ENCODE measurements at regions not wholly inside any gene's neighbourhood (a gene's known extent, or its start where the extent isn't known, plus 50 kb on each side); places are given as distances from the start of the nearest gene placed in this dataset.

- Mint-ChIP-seq H3K27me3 (ENCODE audit: insufficient read depth) (peaks cover 3% of the 10 kb centered on the region), H3K36me3 (ENCODE audit: low read depth) (no peaks in the 10 kb centered on the region), H3K4me1 (peaks cover 19% of the 10 kb centered on the region), H3K4me3 (no peak overlapping the region), H3K9me3 (no peaks in the 10 kb centered on the region), H3K27ac (no peak overlapping the region)
- Histone ChIP-seq H3K4me1 (ENCODE audit: control insufficient read depth, insufficient read depth, low read length) (peaks cover 37% of the 10 kb centered on the region), H3K27ac (ENCODE audit: low read depth, low read length) (no peak overlapping the region), H3K27me3 (ENCODE audit: control insufficient read depth, insufficient read depth, low read length, poor library complexity, severe bottlenecking) (no peaks in the 10 kb centered on the region), H3K9me3 (ENCODE audit: control insufficient read depth, low read length) (peaks cover 16% of the 10 kb centered on the region), H3K36me3 (ENCODE audit: control insufficient read depth, insufficient read depth, low read length) (no peaks in the 10 kb centered on the region), H3K4me3 (ENCODE audit: low read length) (peak overlapping the region; percentile 47), H3K9ac (ENCODE audit: extremely low read depth, low read length, poor library complexity, severe bottlenecking) (no peak overlapping the region)
- no peak for DNase-seq
- no peak for TF ChIP-seq CTCF (conservative IDR thresholded peaks at IDR 0.05)
Observed at GRCh38 chr5:152465140-152465539, 60.1 kb upstream of the NMUR2 start.

GRCh38 chr5:152466085-152466745, 61.1 kb upstream of the NMUR2 start:
- Histone ChIP-seq H3K4me1 (ENCODE audit: control insufficient read depth, insufficient read depth, low read length) (peaks cover 35% of the 10 kb centered on the region), H3K9ac (ENCODE audit: extremely low read depth, low read length, poor library complexity, severe bottlenecking) (no peak overlapping the region), H3K27me3 (ENCODE audit: control insufficient read depth, insufficient read depth, low read length, poor library complexity, severe bottlenecking) (no peaks in the 10 kb centered on the region), H3K4me3 (ENCODE audit: low read length) (peak overlapping the region; percentile 47), H3K36me3 (ENCODE audit: control insufficient read depth, insufficient read depth, low read length) (no peaks in the 10 kb centered on the region), H3K27ac (ENCODE audit: low read depth, low read length) (no peak overlapping the region), H3K9me3 (ENCODE audit: control insufficient read depth, low read length) (peaks cover 16% of the 10 kb centered on the region)
- H3K36me3 Mint-ChIP-seq (ENCODE audit: low read depth), result no peaks in the 10 kb centered on the region
- no peaks in the 10 kb centered on the region for H3K9me3 Mint-ChIP-seq
- no peak overlapping the region for H3K27ac Mint-ChIP-seq
- H3K4me3 Mint-ChIP-seq, result no peak overlapping the region
- peak; percentile 56 for TF ChIP-seq CTCF (conservative IDR thresholded peaks at IDR 0.05)
- H3K27me3 Mint-ChIP-seq (ENCODE audit: insufficient read depth), result peaks cover 4% of the 10 kb centered on the region
- peaks cover 19% of the 10 kb centered on the region for H3K4me1 Mint-ChIP-seq
- DNase-seq, result no peak
- 92 to 100% methylated on average over 1 to 3 of the region's 3 CpGs for WGBS, 2 experiments (ENCODE audit: insufficient coverage in 1 of 2, insufficient read length in 1 of 2)

DNA sequence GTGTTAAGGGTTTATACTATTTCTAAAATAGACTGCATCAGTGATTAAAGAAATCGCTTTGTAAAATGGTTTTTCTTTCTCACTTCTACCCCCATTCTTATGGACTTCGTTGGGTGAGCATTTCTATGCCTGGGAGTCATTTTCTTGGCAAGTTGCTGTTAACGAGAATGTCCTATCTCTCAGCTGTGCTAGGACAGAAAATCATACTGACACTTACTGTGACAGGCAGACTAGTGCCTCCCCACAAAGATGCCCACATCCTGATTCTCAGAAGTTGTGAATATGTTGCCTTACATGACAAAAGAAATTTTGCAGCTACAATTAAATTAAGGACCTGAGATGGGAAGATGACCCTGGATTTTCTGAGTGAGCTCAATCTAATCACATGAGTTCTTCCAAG, 65.1 kb upstream of the NMUR2 start:
- H3K4me3 Mint-ChIP-seq, result no peak overlapping the region
- H3K27ac ChIP-seq (ENCODE audit: low read depth, low read length), result no peak overlapping the region
- peaks cover 18% of the 10 kb centered on the region for H3K4me1 Mint-ChIP-seq
- no peaks in the 10 kb centered on the region for H3K36me3 Mint-ChIP-seq (ENCODE audit: low read depth)
- H3K9me3 Mint-ChIP-seq, result no peaks in the 10 kb centered on the region
- peaks cover 15% of the 10 kb centered on the region for H3K4me1 ChIP-seq (ENCODE audit: control insufficient read depth, insufficient read depth, low read length)
- 86 to 90% methylated on average over 2 to 3 of the region's 3 CpGs for WGBS, 2 experiments (ENCODE audit: insufficient coverage in 1 of 2, insufficient read length in 1 of 2)
- no peak for TF ChIP-seq CTCF (conservative IDR thresholded peaks at IDR 0.05)
- H3K9ac ChIP-seq (ENCODE audit: extremely low read depth, low read length, poor library complexity, severe bottlenecking), result no peak overlapping the region
- no peaks in the 10 kb centered on the region for H3K36me3 ChIP-seq (ENCODE audit: control insufficient read depth, insufficient read depth, low read length)
- no peaks in the 10 kb centered on the region for H3K27me3 ChIP-seq (ENCODE audit: control insufficient read depth, insufficient read depth, low read length, poor library complexity, severe bottlenecking)
- no peak for DNase-seq
- peaks cover 4% of the 10 kb centered on the region for H3K27me3 Mint-ChIP-seq (ENCODE audit: insufficient read depth)
- H3K4me3 ChIP-seq (ENCODE audit: low read length), result no peak overlapping the region
- H3K27ac Mint-ChIP-seq, result no peak overlapping the region
- peaks cover 16% of the 10 kb centered on the region for H3K9me3 ChIP-seq (ENCODE audit: control insufficient read depth, low read length)

Measured in endodermal cell (in vitro differentiated cells).